AG10803 (cell line): ENCODE measurements at regions not wholly inside any gene's neighbourhood (a gene's known extent, or its start where the extent isn't known, plus 50 kb on each side); places are given as distances from the start of the nearest gene placed in this dataset.

Experiments used
- DNase-seq: peaks from one replicate; pipeline ENCODE4 v3.0.0; 2010; ENCODE audit warnings: low read depth
- H3K4me3 ChIP-seq: 2 replicates; pipeline ENCODE4 v1.5.1; 2011; ENCODE audit warnings: mild to moderate bottlenecking, low read length, control low read depth
- TF ChIP-seq, protein P1 (sequence below): conservative IDR thresholded peaks from 2 replicates; pipeline ENCODE4 v1.5.1; 2011; ENCODE audit warnings: mild to moderate bottlenecking, low read length, control low read depth, inconsistent platforms

DNA sequence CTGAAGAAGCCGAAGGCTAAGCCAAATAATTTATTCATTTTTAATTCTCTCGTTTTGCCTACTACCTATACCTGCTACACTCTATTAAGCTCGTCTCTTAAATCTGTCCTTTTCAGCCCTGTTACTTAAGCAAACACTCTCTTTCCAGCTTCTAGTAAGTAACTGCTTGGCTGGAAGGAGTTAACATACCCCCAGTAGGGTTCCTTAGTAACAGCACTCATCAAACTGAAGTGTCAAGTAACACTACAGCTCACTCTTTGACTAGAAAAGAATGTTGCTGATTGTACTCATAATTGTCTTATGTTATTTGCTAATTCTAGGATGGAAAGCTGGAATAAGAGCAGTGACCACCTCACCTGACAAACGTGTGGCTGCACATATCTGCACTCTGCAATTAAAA, 120.0 kb upstream of the SCN7A start:
- TF ChIP-seq, protein P1, sequence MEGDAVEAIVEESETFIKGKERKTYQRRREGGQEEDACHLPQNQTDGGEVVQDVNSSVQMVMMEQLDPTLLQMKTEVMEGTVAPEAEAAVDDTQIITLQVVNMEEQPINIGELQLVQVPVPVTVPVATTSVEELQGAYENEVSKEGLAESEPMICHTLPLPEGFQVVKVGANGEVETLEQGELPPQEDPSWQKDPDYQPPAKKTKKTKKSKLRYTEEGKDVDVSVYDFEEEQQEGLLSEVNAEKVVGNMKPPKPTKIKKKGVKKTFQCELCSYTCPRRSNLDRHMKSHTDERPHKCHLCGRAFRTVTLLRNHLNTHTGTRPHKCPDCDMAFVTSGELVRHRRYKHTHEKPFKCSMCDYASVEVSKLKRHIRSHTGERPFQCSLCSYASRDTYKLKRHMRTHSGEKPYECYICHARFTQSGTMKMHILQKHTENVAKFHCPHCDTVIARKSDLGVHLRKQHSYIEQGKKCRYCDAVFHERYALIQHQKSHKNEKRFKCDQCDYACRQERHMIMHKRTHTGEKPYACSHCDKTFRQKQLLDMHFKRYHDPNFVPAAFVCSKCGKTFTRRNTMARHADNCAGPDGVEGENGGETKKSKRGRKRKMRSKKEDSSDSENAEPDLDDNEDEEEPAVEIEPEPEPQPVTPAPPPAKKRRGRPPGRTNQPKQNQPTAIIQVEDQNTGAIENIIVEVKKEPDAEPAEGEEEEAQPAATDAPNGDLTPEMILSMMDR, result no peak
- no peak for DNase-seq
- no peak overlapping the region for H3K4me3 ChIP-seq

DNA sequence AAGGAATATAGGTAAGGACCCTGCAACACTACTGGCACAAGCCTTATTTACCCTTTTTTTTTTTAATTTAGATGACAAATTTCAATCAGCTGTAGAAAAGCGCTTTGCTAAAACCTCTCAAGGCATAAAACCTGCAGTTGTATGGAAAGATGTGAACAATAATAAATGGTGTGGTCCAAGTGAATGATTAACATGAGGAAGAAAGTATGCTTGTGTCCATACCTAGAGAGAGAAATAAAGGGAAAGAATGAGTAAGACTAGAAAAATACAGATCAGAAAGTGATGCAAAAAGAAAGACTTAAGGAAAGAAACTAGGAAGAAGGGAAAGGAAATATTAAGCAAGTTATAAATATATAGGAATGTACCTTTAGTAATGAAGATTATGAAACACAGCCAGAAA, 119.2 kb upstream of the SCN7A start:
- no peak for DNase-seq
- TF ChIP-seq, protein P1, result no peak

DNA sequence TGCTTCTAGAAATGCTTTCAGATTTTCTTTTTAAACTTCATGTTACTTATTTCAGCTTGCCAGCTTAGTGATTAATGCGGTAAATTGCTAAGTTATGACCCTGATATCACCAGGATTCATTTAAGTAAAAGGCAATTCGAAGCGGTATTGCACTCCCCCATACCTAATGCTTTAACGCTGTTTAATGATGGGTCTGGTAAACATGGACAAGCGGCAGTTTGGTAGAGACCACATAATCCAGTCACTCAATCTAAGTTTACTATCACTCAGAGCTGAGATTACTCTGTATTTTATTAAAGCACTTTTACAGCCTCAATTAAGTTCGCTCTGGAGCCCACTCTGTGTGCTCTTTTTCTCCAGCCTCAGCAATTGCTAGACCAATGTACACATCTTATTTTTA, 118.2 kb upstream of the SCN7A start:
- no peak for DNase-seq
- no peak overlapping the region for H3K4me3 ChIP-seq
- TF ChIP-seq, protein P1, result no peak

More for the DNA sequence above, 119.2 kb upstream of the SCN7A start:
- H3K4me3 ChIP-seq, result no peak overlapping the region

DNA sequence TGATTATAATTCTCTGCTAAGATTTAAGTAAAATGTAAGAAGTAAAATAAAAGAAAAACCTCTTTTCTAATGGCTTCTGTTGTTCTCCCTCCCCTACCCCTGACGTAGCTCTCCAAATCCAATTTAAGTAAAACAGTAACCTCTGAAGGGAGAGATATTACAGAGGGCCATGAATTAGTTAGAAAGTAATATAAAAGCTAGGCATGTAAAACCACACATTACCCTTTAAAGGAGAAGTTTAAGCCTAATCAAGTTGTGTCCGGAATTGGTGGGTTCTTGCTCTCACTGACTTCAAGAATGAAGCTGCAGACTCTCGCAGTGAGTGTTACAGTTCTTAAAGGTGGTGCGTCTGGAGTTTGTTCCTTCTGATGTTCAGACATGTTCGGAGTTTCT, 116.9 kb upstream of the SCN7A start:
- H3K4me3 ChIP-seq, result no peak overlapping the region
- no peak for DNase-seq
- TF ChIP-seq, protein P1, result no peak

DNA sequence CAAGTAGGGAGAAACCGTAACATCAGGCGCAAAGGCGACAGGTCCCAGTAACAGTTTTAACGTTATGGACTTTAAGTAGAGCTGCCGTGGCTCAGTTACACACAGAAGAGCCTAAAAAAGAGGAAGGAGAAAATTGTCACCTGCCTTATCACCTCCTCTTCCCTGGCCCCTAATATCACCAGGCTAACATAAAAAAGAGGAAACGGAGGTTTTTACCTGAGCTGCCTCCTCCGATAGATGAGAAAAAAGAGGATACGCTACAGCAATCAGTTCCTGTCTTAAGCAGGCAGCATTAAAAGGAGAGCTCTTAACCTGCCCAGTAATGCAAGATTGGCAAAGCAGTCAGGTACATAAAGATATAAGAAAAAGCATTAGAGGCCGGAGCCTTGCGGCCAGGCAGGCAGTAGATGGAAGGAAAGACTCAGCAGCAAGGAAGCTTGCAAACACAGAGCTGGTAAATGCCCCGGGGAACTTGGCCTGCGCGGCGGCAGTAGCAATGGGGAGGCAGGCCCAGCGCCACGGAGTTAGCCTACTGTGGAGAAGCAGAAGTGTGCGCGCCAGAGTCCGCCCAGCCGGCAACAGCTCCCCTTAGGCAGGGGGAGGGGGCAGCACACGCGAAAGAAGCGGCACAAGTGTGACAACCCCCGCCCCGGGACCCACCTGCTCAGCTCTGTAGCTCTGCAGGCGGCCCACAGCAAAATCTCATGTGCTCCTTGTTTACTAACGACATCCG, 116.3 kb upstream of the SCN7A start:
- DNase-seq, result no peak
- H3K4me3 ChIP-seq, result no peak overlapping the region
- TF ChIP-seq, protein P1, result no peak

DNA sequence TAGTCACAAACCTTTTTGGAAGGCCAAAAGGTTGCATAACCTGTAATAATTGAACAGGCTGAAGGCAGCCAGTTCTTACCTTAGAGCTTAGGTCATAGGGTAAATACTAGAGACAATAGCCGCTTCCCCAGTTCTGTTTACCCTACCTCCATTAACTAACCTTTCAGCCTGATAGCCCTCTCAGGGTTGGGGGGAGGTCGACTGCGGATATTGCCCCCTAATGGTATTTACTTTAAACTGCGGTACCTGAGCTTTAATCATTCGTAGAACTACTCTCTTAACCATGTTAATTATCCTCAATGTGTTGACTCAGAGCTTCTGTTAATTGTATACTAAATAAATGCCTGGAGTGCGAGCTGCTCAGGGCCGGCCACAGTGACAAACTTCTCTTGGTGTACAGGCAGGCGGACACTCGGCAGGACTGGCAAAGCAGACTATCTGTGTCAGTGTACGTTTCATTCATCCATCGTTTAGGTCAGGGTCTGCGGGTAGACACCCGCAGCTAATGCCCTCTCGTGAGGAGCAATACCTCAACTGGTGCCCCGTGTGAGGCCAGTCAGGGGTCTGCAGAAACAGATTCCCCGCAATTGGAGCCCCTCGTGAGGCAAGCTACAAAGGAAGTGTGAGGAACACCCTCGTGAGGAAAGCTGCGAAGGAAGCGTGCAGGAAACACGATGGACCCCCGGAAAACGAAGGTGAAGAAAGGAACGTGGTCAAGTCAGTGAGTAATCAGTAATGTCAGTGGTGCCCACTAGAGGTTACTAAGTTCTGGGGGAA, 115.3 kb upstream of the SCN7A start:
- TF ChIP-seq, protein P1, result no peak
- H3K4me3 ChIP-seq, result no peak overlapping the region
- DNase-seq, result no peak

DNA sequence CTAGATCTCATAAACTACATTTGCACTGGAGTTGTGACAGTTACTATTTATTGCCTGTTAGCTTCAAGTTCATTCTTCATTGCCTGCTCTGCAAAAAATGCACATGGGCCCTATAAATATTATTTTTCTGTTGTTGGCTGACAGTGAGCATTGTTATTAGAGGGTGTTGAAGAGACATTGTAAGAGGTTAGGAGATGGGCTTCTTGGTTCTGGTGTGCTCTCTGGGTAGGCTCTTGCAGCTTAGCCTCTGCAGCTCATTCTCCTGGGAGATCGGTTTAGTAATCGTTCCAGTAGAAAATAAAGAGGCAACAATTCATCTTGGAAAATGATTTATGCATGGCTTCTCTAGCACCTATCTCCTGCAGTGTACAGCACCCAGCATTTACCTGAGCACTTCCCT, 113.8 kb upstream of the SCN7A start:
- TF ChIP-seq, protein P1, result no peak
- no peak for DNase-seq
- no peak overlapping the region for H3K4me3 ChIP-seq
